ENCODE measurements at regions not wholly inside any gene's neighbourhood (a gene's known extent, or its start where the extent isn't known, plus 50 kb on each side); places are given as distances from the start of the nearest gene placed in this dataset.

DNA sequence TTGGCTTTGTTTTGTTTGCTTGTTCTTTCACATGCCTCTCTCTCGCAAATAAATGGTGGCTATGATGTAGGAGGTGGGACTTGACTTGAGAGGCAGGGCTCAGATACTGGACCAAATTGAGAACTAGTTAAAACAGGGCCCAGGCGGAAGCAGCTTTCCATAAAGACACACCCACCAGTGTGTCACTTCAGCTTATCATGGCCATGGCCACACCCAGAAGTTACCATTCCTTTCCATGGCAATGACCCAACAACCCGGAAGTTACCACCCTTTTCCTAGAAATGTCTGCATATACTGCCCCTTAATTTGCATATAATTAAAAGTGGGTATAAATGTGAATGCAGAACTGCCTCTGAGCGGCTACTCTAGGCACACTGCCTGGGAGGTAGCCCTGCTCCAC lies 62.6 kb upstream of the CNTN4 start:
- no peak for TF ChIP-seq GATA2 (IDR thresholded peaks at IDR 0.05; ENCODE audit: insufficient read depth, insufficient read length, low read depth, low read length)
- no peak for TF ChIP-seq POLR2A (IDR thresholded peaks at IDR 0.05; ENCODE audit: low read depth, low read length)
